ENCODE measurements at regions not wholly inside any gene's neighbourhood (a gene's known extent, or its start where the extent isn't known, plus 50 kb on each side); places are given as distances from the start of the nearest gene placed in this dataset.
"Not testable (repeated sequence)": the region's sequence is repeated elsewhere in the genome, so short reads cannot be mapped to it uniquely, and the experiment has no call there.

GRCh38 chr13:52916486-52916990, 68.1 kb upstream of the PCDH8 start:
- no peak overlapping the region for H3K4me3 ChIP-seq (ENCODE audit: insufficient read depth, low read depth, low read length, poor library complexity, severe bottlenecking)

GRCh38 chr13:52911340-52911739, 62.9 kb upstream of the PCDH8 start:
- DNase-seq = no peak
- H3K9me3 ChIP-seq (ENCODE audit: control insufficient read depth, low read length) = no peaks in the 10 kb centered on the region

More at GRCh38 chr13:52916486-52916990, 68.1 kb upstream of the PCDH8 start:
- no peaks in the 10 kb centered on the region for H3K9me3 ChIP-seq (ENCODE audit: control insufficient read depth, low read length)
- H3K4me1 ChIP-seq (ENCODE audit: control insufficient read depth, insufficient read depth, low read length, poor library complexity, severe bottlenecking) = no peaks in the 10 kb centered on the region
- no peaks in the 10 kb centered on the region for H3K27me3 ChIP-seq (replicated peaks; ENCODE audit: control insufficient read depth, insufficient read depth, low read length, poor library complexity, severe bottlenecking)
- no peaks in the 10 kb centered on the region for H3K36me3 ChIP-seq (ENCODE audit: control insufficient read depth, insufficient read depth, low read length)
- H3K27ac ChIP-seq (ENCODE audit: insufficient read depth, low read length, poor library complexity, severe bottlenecking) = no peak overlapping the region
- no peak for DNase-seq

GRCh38 chr13:52910318-52910717, 61.9 kb upstream of the PCDH8 start:
- not testable (repeated sequence) for H3K9me3 ChIP-seq (ENCODE audit: control insufficient read depth, low read length); DNase-seq; H3K36me3 ChIP-seq (ENCODE audit: control insufficient read depth, insufficient read depth, low read length); H3K27ac ChIP-seq (ENCODE audit: insufficient read depth, low read length, poor library complexity, severe bottlenecking); H3K4me3 ChIP-seq (ENCODE audit: insufficient read depth, low read depth, low read length, poor library complexity, severe bottlenecking); H3K4me1 ChIP-seq (ENCODE audit: control insufficient read depth, insufficient read depth, low read length, poor library complexity, severe bottlenecking); H3K27me3 ChIP-seq (replicated peaks; ENCODE audit: control insufficient read depth, insufficient read depth, low read length, poor library complexity, severe bottlenecking)

More at GRCh38 chr13:52911340-52911739, 62.9 kb upstream of the PCDH8 start:
- Histone ChIP-seq H3K4me1 (ENCODE audit: control insufficient read depth, insufficient read depth, low read length, poor library complexity, severe bottlenecking) (no peaks in the 10 kb centered on the region), H3K27ac (ENCODE audit: insufficient read depth, low read length, poor library complexity, severe bottlenecking) (no peak overlapping the region), H3K27me3 (replicated peaks; ENCODE audit: control insufficient read depth, insufficient read depth, low read length, poor library complexity, severe bottlenecking) (peaks cover 2% of the 10 kb centered on the region), H3K36me3 (ENCODE audit: control insufficient read depth, insufficient read depth, low read length) (no peaks in the 10 kb centered on the region), H3K4me3 (ENCODE audit: insufficient read depth, low read depth, low read length, poor library complexity, severe bottlenecking) (no peak overlapping the region)

GRCh38 chr13:52906122-52906903, 57.9 kb upstream of the PCDH8 start:
- Histone ChIP-seq H3K36me3 (ENCODE audit: control insufficient read depth, insufficient read depth, low read length) (no peaks in the 10 kb centered on the region), H3K9me3 (ENCODE audit: control insufficient read depth, low read length) (no peaks in the 10 kb centered on the region), H3K27me3 (replicated peaks; ENCODE audit: control insufficient read depth, insufficient read depth, low read length, poor library complexity, severe bottlenecking) (peaks cover 2% of the 10 kb centered on the region), H3K27ac (ENCODE audit: insufficient read depth, low read length, poor library complexity, severe bottlenecking) (no peak overlapping the region), H3K4me3 (ENCODE audit: insufficient read depth, low read depth, low read length, poor library complexity, severe bottlenecking) (no peak overlapping the region), H3K4me1 (ENCODE audit: control insufficient read depth, insufficient read depth, low read length, poor library complexity, severe bottlenecking) (no peaks in the 10 kb centered on the region)
- no peak for DNase-seq

- Histone ChIP-seq H3K27me3 (replicated peaks; ENCODE audit: control insufficient read depth, insufficient read depth, low read length, poor library complexity, severe bottlenecking) (peaks cover 2% of the 10 kb centered on the region), H3K27ac (ENCODE audit: insufficient read depth, low read length, poor library complexity, severe bottlenecking) (no peak overlapping the region), H3K4me1 (ENCODE audit: control insufficient read depth, insufficient read depth, low read length, poor library complexity, severe bottlenecking) (no peaks in the 10 kb centered on the region), H3K36me3 (ENCODE audit: control insufficient read depth, insufficient read depth, low read length) (no peaks in the 10 kb centered on the region), H3K4me3 (ENCODE audit: insufficient read depth, low read depth, low read length, poor library complexity, severe bottlenecking) (no peak overlapping the region), H3K9me3 (ENCODE audit: control insufficient read depth, low read length) (no peaks in the 10 kb centered on the region)
- DNase-seq = no peak
These were observed 57.3 kb upstream of the PCDH8 start for GRCh38 chr13:52905701-52906100.

GRCh38 chr13:52903320-52903719, 54.9 kb upstream of the PCDH8 start:
- Histone ChIP-seq H3K27ac (ENCODE audit: insufficient read depth, low read length, poor library complexity, severe bottlenecking) (no peak overlapping the region), H3K9me3 (ENCODE audit: control insufficient read depth, low read length) (no peaks in the 10 kb centered on the region), H3K4me3 (ENCODE audit: insufficient read depth, low read depth, low read length, poor library complexity, severe bottlenecking) (no peak overlapping the region), H3K4me1 (ENCODE audit: control insufficient read depth, insufficient read depth, low read length, poor library complexity, severe bottlenecking) (no peaks in the 10 kb centered on the region), H3K36me3 (ENCODE audit: control insufficient read depth, insufficient read depth, low read length) (no peaks in the 10 kb centered on the region), H3K27me3 (replicated peaks; ENCODE audit: control insufficient read depth, insufficient read depth, low read length, poor library complexity, severe bottlenecking) (peaks cover 2% of the 10 kb centered on the region)
- DNase-seq = no peak

- DNase-seq = no peak
- H3K4me3 ChIP-seq (ENCODE audit: insufficient read depth, low read depth, low read length, poor library complexity, severe bottlenecking) = no peak overlapping the region
- no peaks in the 10 kb centered on the region for H3K27me3 ChIP-seq (replicated peaks; ENCODE audit: control insufficient read depth, insufficient read depth, low read length, poor library complexity, severe bottlenecking)
- no peak overlapping the region for H3K27ac ChIP-seq (ENCODE audit: insufficient read depth, low read length, poor library complexity, severe bottlenecking)
- no peaks in the 10 kb centered on the region for H3K9me3 ChIP-seq (ENCODE audit: control insufficient read depth, low read length)
- no peaks in the 10 kb centered on the region for H3K36me3 ChIP-seq (ENCODE audit: control insufficient read depth, insufficient read depth, low read length)
- H3K4me1 ChIP-seq (ENCODE audit: control insufficient read depth, insufficient read depth, low read length, poor library complexity, severe bottlenecking) = no peaks in the 10 kb centered on the region
These were observed 50.8 kb upstream of the PCDH8 start for GRCh38 chr13:52899206-52899605.
